ENCODE measurements at regions not wholly inside any gene's neighbourhood (a gene's known extent, or its start where the extent isn't known, plus 50 kb on each side); places are given as distances from the start of the nearest gene placed in this dataset.

DNA sequence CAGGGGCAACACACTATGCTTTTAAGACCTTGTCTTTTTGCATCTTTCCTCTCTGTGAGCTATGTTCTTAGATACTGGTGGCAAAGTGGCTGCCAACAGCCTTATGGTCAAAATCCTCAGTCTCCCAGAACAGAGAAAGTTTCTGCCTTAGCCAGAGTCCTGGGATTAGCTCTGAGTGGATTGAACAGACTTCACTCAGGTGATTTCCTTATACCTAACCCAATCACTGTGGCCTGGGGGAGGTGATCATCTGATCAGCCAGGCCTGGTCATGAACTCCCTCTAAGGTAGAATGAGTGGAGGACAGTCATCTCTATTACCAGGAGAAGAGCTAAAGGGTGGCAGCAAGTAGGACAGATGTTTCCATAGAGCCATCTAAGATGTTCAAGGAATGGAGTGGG, 218.5 kb upstream of the E2F8 start:
- TF ChIP-seq, protein P1, sequence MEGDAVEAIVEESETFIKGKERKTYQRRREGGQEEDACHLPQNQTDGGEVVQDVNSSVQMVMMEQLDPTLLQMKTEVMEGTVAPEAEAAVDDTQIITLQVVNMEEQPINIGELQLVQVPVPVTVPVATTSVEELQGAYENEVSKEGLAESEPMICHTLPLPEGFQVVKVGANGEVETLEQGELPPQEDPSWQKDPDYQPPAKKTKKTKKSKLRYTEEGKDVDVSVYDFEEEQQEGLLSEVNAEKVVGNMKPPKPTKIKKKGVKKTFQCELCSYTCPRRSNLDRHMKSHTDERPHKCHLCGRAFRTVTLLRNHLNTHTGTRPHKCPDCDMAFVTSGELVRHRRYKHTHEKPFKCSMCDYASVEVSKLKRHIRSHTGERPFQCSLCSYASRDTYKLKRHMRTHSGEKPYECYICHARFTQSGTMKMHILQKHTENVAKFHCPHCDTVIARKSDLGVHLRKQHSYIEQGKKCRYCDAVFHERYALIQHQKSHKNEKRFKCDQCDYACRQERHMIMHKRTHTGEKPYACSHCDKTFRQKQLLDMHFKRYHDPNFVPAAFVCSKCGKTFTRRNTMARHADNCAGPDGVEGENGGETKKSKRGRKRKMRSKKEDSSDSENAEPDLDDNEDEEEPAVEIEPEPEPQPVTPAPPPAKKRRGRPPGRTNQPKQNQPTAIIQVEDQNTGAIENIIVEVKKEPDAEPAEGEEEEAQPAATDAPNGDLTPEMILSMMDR (IDR thresholded peaks at IDR 0.05): no peak
- TF ChIP-seq POLR2A (IDR thresholded peaks at IDR 0.05): no peak
